K562 (cell line): ENCODE measurements at regions not wholly inside any gene's neighbourhood (a gene's known extent, or its start where the extent isn't known, plus 50 kb on each side); places are given as distances from the start of the nearest gene placed in this dataset.

Experiments used
- ARHGAP35 ChIP-seq: fragments of 450-650 bp; IDR thresholded peaks from 2 replicates; pipeline ENCODE4 v1.6.1; 2018; ENCODE audit not compliant: partially characterized antibody
- ARID3B ChIP-seq: fragments of 250-450 bp; sonication (Bioruptor Pico); IDR thresholded peaks from 2 replicates; pipeline ENCODE4 v1.4.0; 2020; ENCODE audit warnings: borderline replicate concordance
- DEAF1 ChIP-seq: fragments of 450-650 bp; formaldehyde crosslinking; IDR thresholded peaks from 2 replicates; pipeline ENCODE4 v1.4.0; 2020; ENCODE audit warnings: mild to moderate bottlenecking, moderate library complexity
- ELF2 ChIP-seq: fragments of 250-450 bp; sonication (Bioruptor Pico); IDR thresholded peaks from 2 replicates; pipeline ENCODE4 v1.5.0; 2021; ENCODE audit warnings: mild to moderate bottlenecking
- HNRNPH1 ChIP-seq: fragments of 200-400 bp; formaldehyde crosslinking; optimal IDR thresholded peaks from 2 replicates; pipeline ENCODE3; 2017; ENCODE audit warnings: low read depth, mild to moderate bottlenecking, low read length, moderate library complexity
- HNRNPLL ChIP-seq: fragments of 200-400 bp; formaldehyde crosslinking; IDR thresholded peaks from 2 replicates; pipeline ENCODE4 v1.6.1; 2017; ENCODE audit warnings: low read length, low read depth, mild to moderate bottlenecking; ENCODE audit not compliant: poor library complexity, severe bottlenecking
- MAFG ChIP-seq: fragments of 450-650 bp; conservative IDR thresholded peaks from 2 replicates; pipeline ENCODE4 v1.6.1; 2016; ENCODE audit warnings: missing genetic modification characterization, missing compliant biosample characterization
- MCM7 ChIP-seq, 2 experiments: fragments of 450-650 bp; IDR thresholded peaks; 2 replicates each; pipeline ENCODE4 v1.6.1; 2016 to 2018
- NR2F6 ChIP-seq: fragments of 450-650 bp; formaldehyde crosslinking; IDR thresholded peaks from 2 replicates; pipeline ENCODE4 v1.4.0; 2020; ENCODE audit warnings: mild to moderate bottlenecking
- RHOXF2B ChIP-seq: fragments of 250-450 bp; sonication (Bioruptor Pico); conservative IDR thresholded peaks from 2 replicates; pipeline ENCODE4 v1.5.1; 2021
- SIN3B ChIP-seq: fragments of 450-650 bp; IDR thresholded peaks from 2 replicates; pipeline ENCODE4 v1.6.1; 2017; ENCODE audit warnings: low read depth, mild to moderate bottlenecking, moderate library complexity
- SLC30A9 ChIP-seq: fragments of 250-450 bp; sonication (Bioruptor Pico); IDR thresholded peaks from 2 replicates; pipeline ENCODE4 v1.8.0; 2022; ENCODE audit warnings: mild to moderate bottlenecking, moderate library complexity
- TAF1 ChIP-seq: IDR thresholded peaks from 2 replicates; pipeline ENCODE4 v1.6.1; 2011; ENCODE audit warnings: mild to moderate bottlenecking, low read length, moderate library complexity; ENCODE audit not compliant: insufficient read depth, control insufficient read depth, severe bottlenecking; ENCODE audit errors: extremely low read depth
- TCFL5 ChIP-seq: fragments of 250-450 bp; sonication (Bioruptor Pico); conservative IDR thresholded peaks from 2 replicates; pipeline ENCODE4 v1.6.1; 2021; ENCODE audit warnings: mild to moderate bottlenecking, moderate library complexity, matching md5 sums
- ZC3H11A ChIP-seq: IDR thresholded peaks from 2 replicates; pipeline ENCODE4 v1.6.1; 2012; ENCODE audit warnings: low read depth, low read length, improper control_type of control experiment
- ZEB2 ChIP-seq: fragments of 450-650 bp; IDR thresholded peaks from 2 replicates; pipeline ENCODE4 v1.6.1; 2016
- ZNF143 ChIP-seq: sonication (generic); formaldehyde crosslinking; IDR thresholded peaks from 2 replicates; pipeline ENCODE4 v1.9.0; 2022; ENCODE audit warnings: mild to moderate bottlenecking, missing genetic modification reagents
- ZNF174 ChIP-seq: fragments of 250-450 bp; sonication (Bioruptor Pico); IDR thresholded peaks from 2 replicates; pipeline ENCODE4 v1.4.0; 2020; ENCODE audit warnings: mild to moderate bottlenecking
- ZNF398 ChIP-seq: fragments of 250-450 bp; sonication (Bioruptor Pico); IDR thresholded peaks from 2 replicates; pipeline ENCODE4 v1.8.0; 2021; ENCODE audit warnings: moderate library complexity, mild to moderate bottlenecking, inconsistent platforms
- ZNF780A ChIP-seq: fragments of 250-450 bp; sonication (Bioruptor Pico); IDR thresholded peaks from 2 replicates; pipeline ENCODE4 v1.5.0; 2021; ENCODE audit warnings: mild to moderate bottlenecking
- TF ChIP-seq, protein P1 (sequence below): fragments of 450-650 bp; formaldehyde crosslinking; IDR thresholded peaks from 2 replicates; pipeline ENCODE4 v1.4.0; 2020; ENCODE audit warnings: mild to moderate bottlenecking
- TF ChIP-seq, protein P2 (sequence below), 3 experiments: IDR thresholded peaks in 2 of 3; conservative IDR thresholded peaks in 1 of 3; 2 replicates each; pipeline ENCODE4 v1.5.1; 2011 to 2012; ENCODE audit warnings: low read length in 3 of 3, mild to moderate bottlenecking in 3 of 3, control low read depth in 2 of 3, improper control_type of control experiment in 1 of 3, inconsistent platforms in 1 of 3, low read depth in 1 of 3, mixed read lengths in 1 of 3, moderate library complexity in 1 of 3; ENCODE audit not compliant: insufficient read depth in 2 of 3

GRCh38 chr6:27091661-27092315, 155.7 kb upstream of the PRSS16 start (continued):
- no peak for TF ChIP-seq ZNF174 (CRISPR knock-in tag)
- TF ChIP-seq MCM7 (IDR thresholded peaks at IDR 0.05), result no peak
- no peak for TF ChIP-seq DEAF1
- TF ChIP-seq SIN3B, result no peak
- TF ChIP-seq ELF2 (CRISPR knock-in tag), result no peak
- no peak for TF ChIP-seq ZNF780A (CRISPR knock-in tag)
- TF ChIP-seq ARHGAP35, result no peak
- TF ChIP-seq, protein P1, sequence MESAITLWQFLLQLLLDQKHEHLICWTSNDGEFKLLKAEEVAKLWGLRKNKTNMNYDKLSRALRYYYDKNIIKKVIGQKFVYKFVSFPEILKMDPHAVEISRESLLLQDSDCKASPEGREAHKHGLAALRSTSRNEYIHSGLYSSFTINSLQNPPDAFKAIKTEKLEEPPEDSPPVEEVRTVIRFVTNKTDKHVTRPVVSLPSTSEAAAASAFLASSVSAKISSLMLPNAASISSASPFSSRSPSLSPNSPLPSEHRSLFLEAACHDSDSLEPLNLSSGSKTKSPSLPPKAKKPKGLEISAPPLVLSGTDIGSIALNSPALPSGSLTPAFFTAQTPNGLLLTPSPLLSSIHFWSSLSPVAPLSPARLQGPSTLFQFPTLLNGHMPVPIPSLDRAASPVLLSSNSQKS (CRISPR knock-in tag), result no peak
- TF ChIP-seq ZNF398 (CRISPR knock-in tag), result no peak
- no peak for TF ChIP-seq ZNF143 (CRISPR knock-in tag)
- TF ChIP-seq ZC3H11A, result no peak
- no peak for TF ChIP-seq SLC30A9 (CRISPR knock-in tag)
- no peak for TF ChIP-seq ZEB2
- TF ChIP-seq HNRNPLL, result peak; percentile 79
- TF ChIP-seq MAFG (tag), result 0 out of 2 replicates have a peak, but pooled peaks have one; percentile 13
- 0 out of 2 replicates have a peak, but pooled peaks have one; percentile 4 for TF ChIP-seq RHOXF2B (CRISPR knock-in tag)
- TF ChIP-seq, protein P2, sequence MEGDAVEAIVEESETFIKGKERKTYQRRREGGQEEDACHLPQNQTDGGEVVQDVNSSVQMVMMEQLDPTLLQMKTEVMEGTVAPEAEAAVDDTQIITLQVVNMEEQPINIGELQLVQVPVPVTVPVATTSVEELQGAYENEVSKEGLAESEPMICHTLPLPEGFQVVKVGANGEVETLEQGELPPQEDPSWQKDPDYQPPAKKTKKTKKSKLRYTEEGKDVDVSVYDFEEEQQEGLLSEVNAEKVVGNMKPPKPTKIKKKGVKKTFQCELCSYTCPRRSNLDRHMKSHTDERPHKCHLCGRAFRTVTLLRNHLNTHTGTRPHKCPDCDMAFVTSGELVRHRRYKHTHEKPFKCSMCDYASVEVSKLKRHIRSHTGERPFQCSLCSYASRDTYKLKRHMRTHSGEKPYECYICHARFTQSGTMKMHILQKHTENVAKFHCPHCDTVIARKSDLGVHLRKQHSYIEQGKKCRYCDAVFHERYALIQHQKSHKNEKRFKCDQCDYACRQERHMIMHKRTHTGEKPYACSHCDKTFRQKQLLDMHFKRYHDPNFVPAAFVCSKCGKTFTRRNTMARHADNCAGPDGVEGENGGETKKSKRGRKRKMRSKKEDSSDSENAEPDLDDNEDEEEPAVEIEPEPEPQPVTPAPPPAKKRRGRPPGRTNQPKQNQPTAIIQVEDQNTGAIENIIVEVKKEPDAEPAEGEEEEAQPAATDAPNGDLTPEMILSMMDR (IDR thresholded peaks at IDR 0.05 in 2 of 3, conservative IDR thresholded peaks at IDR 0.05 in 1 of 3; ENCODE audit: insufficient read depth in 2 of 3, low read depth in 1 of 3, low read length in 3 of 3), result peak in 1 of 3 experiments; percentile 18; a peak in 2 of 6 replicates
- no peak for TF ChIP-seq NR2F6 (CRISPR knock-in tag)
- TF ChIP-seq TAF1, result peak; percentile 45
- TF ChIP-seq ARID3B, result no peak
- no peak for TF ChIP-seq HNRNPH1
- no peak for TF ChIP-seq TCFL5
